DLD1 (cell line): ENCODE measurements at regions not wholly inside any gene's neighbourhood (a gene's known extent, or its start where the extent isn't known, plus 50 kb on each side); places are given as distances from the start of the nearest gene placed in this dataset.

ENCODE experiments used
- in situ Hi-C: cut with HindIII; loops from 2 replicates; pipeline ENCODE4 v1.10.0; 2017; ENCODE audit warnings: low sequenced_read_pairs

GRCh38 chr3:102595057-102595456 is 160.2 kb downstream of the ZPLD1 start:
- in situ Hi-C loops, result no loop called here

- in situ Hi-C loops, result no loop called here
These were observed 165.2 kb downstream of the ZPLD1 start for GRCh38 chr3:102599819-102600576.

GRCh38 chr3:102605153-102605552 is 170.3 kb downstream of the ZPLD1 start:
- in situ Hi-C loops, result no loop called here

GRCh38 chr3:102608875-102609274 is 174.1 kb downstream of the ZPLD1 start:
- in situ Hi-C loops, result no loop called here

- in situ Hi-C loops, result no loop called here
These were observed 179.3 kb downstream of the ZPLD1 start for GRCh38 chr3:102614021-102614569.

- in situ Hi-C loops, result no loop called here
These were observed 179.8 kb downstream of the ZPLD1 start for GRCh38 chr3:102614585-102614984.

- in situ Hi-C loops, result no loop called here
These were observed 182.6 kb downstream of the ZPLD1 start for GRCh38 chr3:102617381-102617780.

GRCh38 chr3:102619361-102619760 is 184.5 kb downstream of the ZPLD1 start:
- in situ Hi-C loops, result no loop called here

- in situ Hi-C loops, result no loop called here
These were observed 195.1 kb downstream of the ZPLD1 start for GRCh38 chr3:102629943-102630342.

GRCh38 chr3:102630531-102630930 is 195.7 kb downstream of the ZPLD1 start:
- in situ Hi-C loops, result no loop called here

- in situ Hi-C loops, result no loop called here
These were observed 208.7 kb downstream of the ZPLD1 start for GRCh38 chr3:102643546-102643945.

- in situ Hi-C loops, result no loop called here
These were observed 211.7 kb downstream of the ZPLD1 start for GRCh38 chr3:102646557-102646956.

GRCh38 chr3:102660653-102661052 is 225.8 kb downstream of the ZPLD1 start:
- in situ Hi-C loops, result no loop called here

- in situ Hi-C loops, result no loop called here
These were observed 227.1 kb downstream of the ZPLD1 start for GRCh38 chr3:102661707-102662497.

- in situ Hi-C loops, result no loop called here
These were observed 227.6 kb downstream of the ZPLD1 start for GRCh38 chr3:102662498-102662772.

GRCh38 chr3:102664126-102664525 is 229.3 kb downstream of the ZPLD1 start:
- in situ Hi-C loops, result no loop called here

- in situ Hi-C loops, result no loop called here
These were observed 230.4 kb downstream of the ZPLD1 start for GRCh38 chr3:102665183-102665582.

- in situ Hi-C loops, result no loop called here
These were observed 233.4 kb downstream of the ZPLD1 start for GRCh38 chr3:102668247-102668646.

- in situ Hi-C loops, result no loop called here
These were observed 236.2 kb downstream of the ZPLD1 start for GRCh38 chr3:102670986-102671385.

GRCh38 chr3:102672305-102672704 is 237.5 kb downstream of the ZPLD1 start:
- in situ Hi-C loops, result no loop called here

GRCh38 chr3:102673271-102674115 is 238.7 kb downstream of the ZPLD1 start:
- in situ Hi-C loops, result no loop called here
